ENCODE measurements at regions not wholly inside any gene's neighbourhood (a gene's known extent, or its start where the extent isn't known, plus 50 kb on each side); places are given as distances from the start of the nearest gene placed in this dataset.
"Not testable (repeated sequence)": the region's sequence is repeated elsewhere in the genome, so short reads cannot be mapped to it uniquely, and the experiment has no call there.

GRCh38 chr3:44128057-44128775, 113.5 kb upstream of the TOPAZ1 start:
- no peak for DNase-seq (ENCODE audit: low spot score)

DNA sequence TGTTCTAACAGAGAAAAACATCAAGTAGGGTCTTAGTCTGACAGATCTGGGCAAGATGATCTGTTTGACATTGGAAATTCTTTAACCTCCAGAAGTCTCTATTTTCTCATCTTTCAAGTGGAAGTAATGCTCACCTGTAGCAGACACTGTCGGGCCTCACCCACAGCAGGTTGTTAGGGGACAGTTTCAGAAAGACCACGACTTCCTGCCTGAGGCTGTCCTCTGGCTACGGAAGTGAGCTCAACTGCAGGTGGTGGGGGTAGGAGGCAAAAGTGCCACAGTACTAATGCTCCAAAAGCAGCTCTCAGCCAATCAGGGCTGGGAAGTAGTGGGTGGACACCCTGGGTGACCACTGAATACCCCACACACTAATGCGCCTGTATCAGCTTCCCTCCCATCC, 111.4 kb upstream of the TOPAZ1 start:
- no peak for DNase-seq (ENCODE audit: low spot score)

- DNase-seq (ENCODE audit: low spot score): no peak
These were observed 109.6 kb upstream of the TOPAZ1 start for GRCh38 chr3:44132061-44132460.

GRCh38 chr3:44132593-44132992, 109.1 kb upstream of the TOPAZ1 start:
- no peak for DNase-seq (ENCODE audit: low spot score)

DNA sequence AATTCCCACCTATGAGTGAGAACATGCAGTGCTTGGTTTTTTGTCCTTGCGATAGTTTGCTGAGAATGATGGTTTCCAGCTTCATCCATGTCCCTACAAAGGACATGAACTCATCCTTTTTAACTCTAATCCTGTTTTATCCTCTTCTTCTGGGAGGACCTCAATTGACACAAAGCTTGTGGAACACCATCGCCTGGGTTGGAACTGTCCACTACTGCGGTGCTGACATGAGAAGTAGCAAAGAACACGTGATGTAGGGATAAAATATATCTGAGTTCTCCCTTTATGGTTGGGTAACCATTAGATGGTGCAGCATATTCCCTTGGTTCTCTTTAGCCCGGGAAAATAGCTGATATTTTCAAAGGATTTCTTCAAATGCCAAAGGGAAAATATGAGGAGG, 105.3 kb upstream of the TOPAZ1 start:
- DNase-seq (ENCODE audit: low spot score): no peak

- no peak for DNase-seq (ENCODE audit: low spot score)
These were observed 95.6 kb upstream of the TOPAZ1 start for GRCh38 chr3:44146073-44146472.

DNA sequence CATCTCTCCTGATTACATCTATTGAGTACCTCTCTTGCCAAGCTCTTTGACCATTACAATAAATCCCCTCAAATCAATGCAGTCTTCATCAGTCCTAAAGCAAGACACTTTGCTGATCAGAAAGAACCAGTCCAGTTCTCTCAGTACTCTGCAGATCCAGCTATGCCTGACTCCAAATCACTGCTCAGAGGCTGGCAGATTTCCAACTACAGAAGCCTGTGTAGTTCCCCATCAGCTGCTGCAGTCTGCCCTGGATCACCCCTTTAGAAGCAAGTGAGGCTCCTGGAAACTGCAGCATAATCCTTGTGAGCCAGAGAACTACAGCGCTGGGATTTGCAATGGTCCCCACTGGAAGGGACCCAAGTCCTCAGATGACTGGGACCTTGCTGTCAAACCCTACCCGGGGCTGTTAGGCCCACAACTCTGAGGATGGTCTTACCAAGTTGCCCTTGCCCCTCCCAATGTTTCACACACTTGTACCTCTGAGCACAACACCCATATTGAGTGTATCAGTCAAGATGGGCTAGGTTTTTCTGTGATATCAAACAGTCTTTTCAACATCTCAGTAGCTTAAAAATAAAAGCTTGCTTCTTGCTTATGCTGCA, 81.9 kb upstream of the TOPAZ1 start:
- DNase-seq (ENCODE audit: low spot score): no peak

DNA sequence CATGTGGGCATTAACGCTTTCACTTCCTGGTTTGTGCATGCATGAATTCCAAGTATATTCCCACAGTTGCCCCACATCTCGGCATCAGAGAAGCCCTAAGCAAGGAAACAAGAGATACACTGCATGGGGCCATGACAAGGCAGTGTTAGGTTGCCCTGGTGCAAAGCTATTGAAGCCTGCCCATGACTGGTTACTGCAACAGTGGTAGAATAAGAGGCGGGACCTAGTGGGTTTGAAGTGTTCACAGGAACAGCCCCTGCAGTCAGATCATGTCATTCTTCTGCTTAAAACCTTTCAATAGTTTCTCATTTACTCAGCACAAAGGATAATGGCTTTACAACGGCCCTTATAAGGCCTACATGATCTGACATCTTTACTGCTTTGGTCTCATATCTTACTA, 80.9 kb upstream of the TOPAZ1 start:
- no peak for DNase-seq (ENCODE audit: low spot score)

DNA sequence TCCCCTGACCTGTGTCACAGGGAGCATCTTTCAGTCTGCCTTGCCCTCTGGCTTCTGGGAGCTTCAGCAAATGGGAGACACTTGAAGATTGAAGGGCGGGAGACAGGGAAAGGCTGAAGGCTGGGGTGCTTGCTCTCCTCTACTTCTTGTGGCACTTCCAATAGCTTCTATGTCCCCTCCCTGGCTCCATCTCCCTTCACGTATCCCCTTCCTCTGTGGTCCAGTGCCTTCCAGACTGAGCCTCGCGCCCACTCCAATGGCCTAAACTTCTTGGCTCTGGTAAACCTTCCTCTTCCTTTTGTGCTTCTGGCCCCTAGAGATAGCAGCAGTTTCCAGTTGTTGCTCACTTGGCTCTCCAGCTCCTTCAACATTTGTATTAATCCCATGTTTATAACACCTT, 69.8 kb upstream of the TOPAZ1 start:
- no peak for DNase-seq (ENCODE audit: low spot score)

DNA sequence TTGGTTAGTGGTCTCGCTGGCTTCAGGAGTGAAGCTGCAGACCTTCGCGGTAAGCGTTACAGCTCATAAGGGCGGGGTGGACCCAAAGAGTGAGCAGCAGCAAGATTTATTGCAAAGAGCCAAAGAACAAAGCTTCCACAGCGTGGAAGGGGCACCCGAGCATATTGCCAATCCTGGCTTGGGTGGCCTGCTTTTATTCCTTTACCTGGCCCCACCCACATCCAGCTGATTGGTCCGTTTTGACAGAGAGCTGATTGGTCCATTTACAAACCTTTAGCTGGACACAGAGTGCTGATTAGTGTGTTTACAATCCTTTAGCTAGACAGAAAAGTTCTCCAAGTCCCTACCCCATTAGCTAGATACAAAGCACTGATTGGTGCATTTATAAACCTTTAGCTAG, 69.0 kb upstream of the TOPAZ1 start:
- DNase-seq (ENCODE audit: low spot score): not testable (repeated sequence)

- DNase-seq (ENCODE audit: low spot score): no peak
These were observed 68.4 kb upstream of the TOPAZ1 start for GRCh38 chr3:44173263-44173662.

DNA sequence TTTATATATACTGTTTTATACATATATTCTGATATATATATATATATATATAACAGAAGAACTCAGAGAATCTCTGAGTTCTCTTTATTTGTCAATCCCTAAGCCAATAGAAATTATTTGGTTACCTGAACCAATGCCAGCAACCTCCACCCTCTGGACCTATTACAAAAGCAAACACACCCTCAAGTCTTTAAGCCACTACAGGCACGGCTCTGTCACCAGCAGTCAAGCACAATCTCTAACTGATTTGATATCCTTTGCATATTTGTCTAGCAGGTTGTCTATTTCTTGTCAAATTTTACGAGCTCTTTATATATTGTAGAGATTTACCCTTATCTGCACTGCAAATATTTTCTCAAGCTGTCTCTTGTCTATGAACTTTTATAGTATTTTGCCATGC, 66.6 kb upstream of the TOPAZ1 start:
- DNase-seq (ENCODE audit: low spot score): no peak

- no peak for DNase-seq (ENCODE audit: low spot score)
These were observed 62.4 kb upstream of the TOPAZ1 start for GRCh38 chr3:44179246-44179645.

DNA sequence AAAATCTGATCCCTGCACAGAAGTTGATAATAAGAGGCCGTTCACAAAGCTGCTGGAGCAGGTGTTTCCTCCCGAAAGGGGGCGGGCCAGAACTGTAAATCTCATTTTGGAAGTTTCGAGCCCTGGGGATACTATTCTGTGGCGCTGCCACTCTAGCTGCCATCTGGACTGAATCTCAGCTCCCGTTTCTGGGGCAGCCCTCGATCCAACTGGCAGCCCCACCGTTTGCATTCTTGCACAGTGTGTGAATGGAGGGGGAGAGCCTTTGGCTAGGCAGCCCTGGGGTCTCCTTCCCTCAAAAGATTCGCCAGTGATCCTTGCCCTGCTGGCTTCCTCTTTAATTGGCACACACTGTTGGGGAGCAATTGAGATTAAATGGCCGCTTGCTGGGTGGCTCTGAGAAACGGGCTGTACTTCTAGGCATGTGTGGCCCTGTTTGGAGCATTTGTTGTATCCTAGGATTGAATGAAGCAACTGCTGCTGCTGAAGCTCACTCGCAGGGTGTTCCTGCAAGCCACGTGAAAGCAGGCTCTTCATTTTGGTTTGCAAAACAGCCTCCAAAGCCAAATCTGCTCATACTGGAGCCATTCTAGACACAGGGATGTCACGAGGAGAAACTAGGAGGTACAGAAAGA, 57.2 kb upstream of the TOPAZ1 start:
- DNase-seq (ENCODE audit: low spot score): no peak

- DNase-seq (ENCODE audit: low spot score): no peak
These were observed 56.2 kb upstream of the TOPAZ1 start for GRCh38 chr3:44185396-44185915.

DNA sequence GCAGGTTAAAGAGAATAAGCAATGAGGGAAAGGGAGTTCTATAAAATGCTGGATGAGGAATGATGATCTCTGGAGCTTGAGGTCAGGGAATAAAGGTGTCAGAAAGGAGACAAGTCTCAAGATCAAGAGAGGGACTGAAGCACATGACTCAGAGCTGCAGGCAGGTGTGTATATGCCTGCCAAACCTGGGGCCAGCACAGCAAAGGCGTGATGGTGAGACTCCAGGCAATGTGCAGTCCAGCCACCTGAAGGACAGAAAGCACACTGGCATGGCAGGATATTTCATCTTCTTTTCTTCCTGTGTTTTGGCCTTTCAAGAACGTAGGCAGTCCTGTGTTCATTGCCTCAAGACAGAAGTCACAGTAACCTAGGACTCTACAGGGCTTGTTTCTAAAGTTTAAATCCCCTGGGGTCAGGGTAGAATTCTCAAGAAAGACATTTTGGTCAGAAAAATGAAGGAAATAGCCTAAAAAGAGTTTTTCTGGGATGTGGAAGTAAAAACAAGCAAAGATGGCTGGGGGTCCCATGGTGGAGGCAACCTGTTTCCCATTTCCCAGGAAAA, 55.5 kb upstream of the TOPAZ1 start:
- DNase-seq (ENCODE audit: low spot score): no peak

GRCh38 chr3:44186712-44187111, 55.0 kb upstream of the TOPAZ1 start:
- DNase-seq (ENCODE audit: low spot score): no peak

Small RNA genes lying in the stretch of these regions (microRNA-seq; reads per million reads assigned to microRNA genes)
- gene MIR138-1 (ENCODE audit: borderline number of aligned reads): 9.4 reads per million, percentile 5 among the genes with 10 or more reads in this experiment
